HUES6 (cell line): ENCODE measurements at regions not wholly inside any gene's neighbourhood (a gene's known extent, or its start where the extent isn't known, plus 50 kb on each side); places are given as distances from the start of the nearest gene placed in this dataset.

ENCODE experiments used
- H3K27ac ChIP-seq: 2 replicates; pipeline ENCODE4 v1.7.0; 2013; ENCODE audit warnings: low read depth, mild to moderate bottlenecking, low read length, inconsistent platforms
- H3K27me3 ChIP-seq: 2 replicates; pipeline ENCODE4 v1.6.1; 2013; ENCODE audit warnings: low read length; ENCODE audit not compliant: control insufficient read depth, insufficient read depth
- H3K36me3 ChIP-seq: 2 replicates; pipeline ENCODE4 v1.6.1; 2013; ENCODE audit warnings: low read length; ENCODE audit not compliant: control insufficient read depth, insufficient read depth
- H3K4me1 ChIP-seq: 2 replicates; pipeline ENCODE4 v1.6.1; 2013; ENCODE audit warnings: low read length; ENCODE audit not compliant: control insufficient read depth, insufficient read depth
- H3K4me3 ChIP-seq: 2 replicates; pipeline ENCODE4 v1.5.1; 2013; ENCODE audit warnings: low read depth, low read length
- H3K9ac ChIP-seq: one replicate; pipeline ENCODE4 v1.6.1; 2013; ENCODE audit warnings: mild to moderate bottlenecking, low read length
- H3K9me3 ChIP-seq: 2 replicates; pipeline ENCODE4 v1.6.1; 2013; ENCODE audit warnings: low read depth, low read length; ENCODE audit not compliant: control insufficient read depth, insufficient read depth

- H3K27ac ChIP-seq, result no peak overlapping the region
- no peak overlapping the region for H3K9ac ChIP-seq
- H3K4me3 ChIP-seq, result no peak overlapping the region
- H3K9me3 ChIP-seq, result no peaks in the 10 kb centered on the region
- H3K27me3 ChIP-seq, result no peaks in the 10 kb centered on the region
- no peaks in the 10 kb centered on the region for H3K36me3 ChIP-seq
- H3K4me1 ChIP-seq, result no peaks in the 10 kb centered on the region
Observed at GRCh38 chr5:3883040-3883439, 287.4 kb downstream of the IRX1 start.

- no peak overlapping the region for H3K27ac ChIP-seq
- no peak overlapping the region for H3K9ac ChIP-seq
- H3K36me3 ChIP-seq, result no peaks in the 10 kb centered on the region
- no peaks in the 10 kb centered on the region for H3K27me3 ChIP-seq
- H3K9me3 ChIP-seq, result peaks cover 1% of the 10 kb centered on the region; the same call in 1 of the 2 replicates
- H3K4me1 ChIP-seq, result peaks cover 11% of the 10 kb centered on the region
- no peak overlapping the region for H3K4me3 ChIP-seq
Observed at GRCh38 chr5:3886524-3887451, 291.2 kb downstream of the IRX1 start.

GRCh38 chr5:3888310-3888709 lies 292.7 kb downstream of the IRX1 start:
- Histone ChIP-seq H3K27me3 (no peaks in the 10 kb centered on the region), H3K9ac (no peak overlapping the region), H3K4me3 (no peak overlapping the region), H3K36me3 (no peaks in the 10 kb centered on the region), H3K4me1 (peaks cover 11% of the 10 kb centered on the region), H3K9me3 (peaks cover 4% of the 10 kb centered on the region; the same call in 1 of the 2 replicates), H3K27ac (no peak overlapping the region)

GRCh38 chr5:3889412-3890142 lies 293.9 kb downstream of the IRX1 start:
- Histone ChIP-seq H3K27ac (no peak overlapping the region), H3K9ac (no peak overlapping the region), H3K27me3 (no peaks in the 10 kb centered on the region), H3K4me1 (peaks cover 11% of the 10 kb centered on the region), H3K9me3 (peaks cover 4% of the 10 kb centered on the region; the same call in 1 of the 2 replicates), H3K4me3 (no peak overlapping the region), H3K36me3 (no peaks in the 10 kb centered on the region)

GRCh38 chr5:3891113-3891512 lies 295.5 kb downstream of the IRX1 start:
- H3K9me3 ChIP-seq, result peaks cover 4% of the 10 kb centered on the region; the same call in 1 of the 2 replicates
- no peak overlapping the region for H3K27ac ChIP-seq
- no peaks in the 10 kb centered on the region for H3K36me3 ChIP-seq
- H3K4me3 ChIP-seq, result no peak overlapping the region
- no peak overlapping the region for H3K9ac ChIP-seq
- peaks cover 11% of the 10 kb centered on the region for H3K4me1 ChIP-seq
- no peaks in the 10 kb centered on the region for H3K27me3 ChIP-seq

- Histone ChIP-seq H3K4me1 (peaks cover 11% of the 10 kb centered on the region), H3K27me3 (no peaks in the 10 kb centered on the region), H3K9me3 (peaks cover 15% of the 10 kb centered on the region), H3K9ac (no peak overlapping the region), H3K27ac (no peak overlapping the region), H3K4me3 (no peak overlapping the region), H3K36me3 (no peaks in the 10 kb centered on the region)
Observed at GRCh38 chr5:3893527-3893926, 297.9 kb downstream of the IRX1 start.

- no peak overlapping the region for H3K27ac ChIP-seq
- H3K9ac ChIP-seq, result no peak overlapping the region
- H3K27me3 ChIP-seq, result no peaks in the 10 kb centered on the region
- no peaks in the 10 kb centered on the region for H3K36me3 ChIP-seq
- peaks cover 18% of the 10 kb centered on the region for H3K9me3 ChIP-seq
- no peak overlapping the region for H3K4me3 ChIP-seq
- H3K4me1 ChIP-seq, result peaks cover 11% of the 10 kb centered on the region
Observed at GRCh38 chr5:3893975-3894374, 298.3 kb downstream of the IRX1 start.

GRCh38 chr5:3896098-3896497 lies 300.5 kb downstream of the IRX1 start:
- no peaks in the 10 kb centered on the region for H3K36me3 ChIP-seq
- H3K9ac ChIP-seq, result no peak overlapping the region
- H3K27ac ChIP-seq, result no peak overlapping the region
- H3K9me3 ChIP-seq, result peaks cover 18% of the 10 kb centered on the region
- no peak overlapping the region for H3K4me3 ChIP-seq
- peaks cover 3% of the 10 kb centered on the region for H3K4me1 ChIP-seq
- H3K27me3 ChIP-seq, result no peaks in the 10 kb centered on the region

- H3K9ac ChIP-seq, result no peak overlapping the region
- no peak overlapping the region for H3K4me3 ChIP-seq
- H3K9me3 ChIP-seq, result peaks cover 15% of the 10 kb centered on the region
- H3K27me3 ChIP-seq, result no peaks in the 10 kb centered on the region
- H3K4me1 ChIP-seq, result no peaks in the 10 kb centered on the region
- no peaks in the 10 kb centered on the region for H3K36me3 ChIP-seq
- H3K27ac ChIP-seq, result no peak overlapping the region
Observed at GRCh38 chr5:3899093-3899492, 303.5 kb downstream of the IRX1 start.

- Histone ChIP-seq H3K27me3 (no peaks in the 10 kb centered on the region), H3K9ac (no peak overlapping the region), H3K27ac (no peak overlapping the region), H3K4me1 (no peaks in the 10 kb centered on the region), H3K9me3 (no peaks in the 10 kb centered on the region), H3K4me3 (no peak overlapping the region), H3K36me3 (no peaks in the 10 kb centered on the region)
Observed at GRCh38 chr5:3904584-3904983, 309.0 kb downstream of the IRX1 start.

GRCh38 chr5:3905031-3905430 lies 309.4 kb downstream of the IRX1 start:
- H3K9me3 ChIP-seq, result no peaks in the 10 kb centered on the region
- no peak overlapping the region for H3K27ac ChIP-seq
- no peaks in the 10 kb centered on the region for H3K36me3 ChIP-seq
- no peak overlapping the region for H3K9ac ChIP-seq
- H3K4me3 ChIP-seq, result no peak overlapping the region
- no peaks in the 10 kb centered on the region for H3K4me1 ChIP-seq
- no peaks in the 10 kb centered on the region for H3K27me3 ChIP-seq
